IPS DF 4.7 (cell line): ENCODE measurements at regions not wholly inside any gene's neighbourhood (a gene's known extent, or its start where the extent isn't known, plus 50 kb on each side); places are given as distances from the start of the nearest gene placed in this dataset.
"Not testable (repeated sequence)": the region's sequence is repeated elsewhere in the genome, so short reads cannot be mapped to it uniquely, and the experiment has no call there.

ENCODE experiments used
- DNase-seq: peaks from one replicate; pipeline ENCODE4 v3.0.0-alpha.2; 2013; ENCODE audit warnings: low spot score; ENCODE audit errors: extremely low read depth

DNA sequence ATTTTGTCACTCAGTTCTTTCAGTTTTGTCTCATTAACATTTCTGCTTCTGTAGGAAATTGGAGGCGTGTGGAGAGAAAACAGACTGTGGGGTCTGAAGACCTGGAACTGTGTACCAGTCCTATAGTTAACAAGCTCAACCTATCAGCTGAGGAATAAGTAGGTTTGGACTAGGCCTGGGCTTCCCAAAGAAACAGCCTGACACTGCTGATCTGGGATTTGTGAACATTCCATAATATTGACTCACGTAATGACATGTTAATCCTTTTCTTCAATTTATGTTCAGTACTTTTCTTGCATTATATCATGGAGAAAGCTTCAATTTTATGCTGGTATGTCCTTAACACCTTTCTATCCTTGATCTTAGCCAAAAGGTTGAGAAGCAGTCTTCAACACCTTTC lies 181.6 kb upstream of the RORA start:
- DNase-seq: no peak

DNA sequence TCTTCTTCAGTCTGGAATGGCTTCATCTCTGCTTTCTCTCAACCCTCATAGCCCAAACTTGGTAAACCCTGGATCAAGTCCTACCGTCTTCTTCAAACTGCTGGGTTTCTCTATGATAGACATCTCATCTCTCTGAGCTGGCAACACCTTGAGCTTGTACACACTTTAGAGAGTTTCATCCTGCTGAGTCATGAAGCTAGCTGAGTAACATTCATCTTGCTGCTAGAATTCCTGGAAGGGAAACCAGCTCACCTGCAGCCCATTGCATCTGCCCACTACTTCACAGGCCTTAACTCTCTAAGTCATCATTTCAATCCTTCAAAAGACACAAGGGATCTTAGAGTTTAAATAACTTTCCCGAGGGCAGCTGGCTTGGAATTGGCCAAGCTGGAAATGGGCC lies 175.5 kb upstream of the RORA start:
- no peak for DNase-seq

- no peak for DNase-seq
Measured at GRCh38 chr15:61403884-61404283, 174.8 kb upstream of the RORA start.

DNA sequence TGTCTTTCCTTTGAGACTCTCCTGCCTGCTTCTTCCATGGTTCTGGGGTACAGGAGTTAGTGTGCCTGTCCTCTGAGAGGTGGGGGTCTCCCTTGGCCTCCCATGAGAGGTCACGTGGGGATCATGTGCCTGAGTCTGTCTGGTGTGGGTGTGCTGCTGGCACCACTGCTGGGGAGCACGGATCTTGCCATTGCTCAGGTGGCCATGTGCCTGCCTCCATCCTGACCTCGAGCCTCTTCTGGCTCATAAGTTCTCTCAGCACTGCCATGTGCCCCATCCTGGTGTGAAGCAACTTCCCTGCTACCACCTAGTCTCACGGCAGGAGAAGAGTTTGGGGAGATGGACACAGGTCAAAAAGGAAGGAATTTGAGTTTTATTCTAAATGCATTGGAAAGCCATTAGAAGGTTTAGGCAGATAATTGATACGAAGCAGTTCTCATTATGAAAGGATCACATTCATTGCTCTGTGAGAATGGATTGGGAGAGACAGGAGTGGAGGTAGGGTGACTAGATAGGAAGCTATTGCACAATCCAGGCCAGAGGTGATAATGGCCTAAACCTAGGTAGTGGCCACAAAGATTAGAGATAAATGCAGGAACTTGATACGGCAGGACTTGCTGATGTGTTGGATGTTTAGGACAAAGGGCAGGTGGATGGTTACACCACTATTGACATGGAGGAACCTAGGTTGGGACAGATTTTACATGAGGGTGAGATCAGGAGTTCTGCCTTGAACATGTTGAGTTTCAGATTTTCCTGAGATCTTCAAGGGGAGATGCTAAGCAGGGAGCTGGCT lies 173.0 kb upstream of the RORA start:
- DNase-seq: no peak

DNA sequence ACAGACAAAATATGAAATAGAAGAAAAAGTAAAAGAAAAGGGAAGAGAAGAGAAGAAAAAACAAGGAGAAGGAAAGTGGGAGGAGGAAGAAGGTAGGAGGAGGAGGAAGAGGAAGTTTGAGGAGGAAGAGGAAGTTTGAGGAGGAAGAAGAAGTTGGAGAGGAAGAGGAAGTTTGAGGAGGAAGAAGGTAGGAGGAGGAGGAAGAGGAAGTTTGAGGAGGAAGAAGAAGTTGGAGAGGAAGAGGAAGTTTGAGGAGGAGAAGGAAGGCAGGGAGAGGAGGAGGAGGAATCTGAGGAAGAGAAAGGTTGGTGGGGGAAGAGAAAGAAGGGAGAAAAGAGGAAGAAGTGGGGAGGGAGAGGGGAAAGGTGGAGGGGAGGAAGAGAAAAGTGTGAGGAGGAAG lies 169.2 kb upstream of the RORA start:
- DNase-seq: no peak

DNA sequence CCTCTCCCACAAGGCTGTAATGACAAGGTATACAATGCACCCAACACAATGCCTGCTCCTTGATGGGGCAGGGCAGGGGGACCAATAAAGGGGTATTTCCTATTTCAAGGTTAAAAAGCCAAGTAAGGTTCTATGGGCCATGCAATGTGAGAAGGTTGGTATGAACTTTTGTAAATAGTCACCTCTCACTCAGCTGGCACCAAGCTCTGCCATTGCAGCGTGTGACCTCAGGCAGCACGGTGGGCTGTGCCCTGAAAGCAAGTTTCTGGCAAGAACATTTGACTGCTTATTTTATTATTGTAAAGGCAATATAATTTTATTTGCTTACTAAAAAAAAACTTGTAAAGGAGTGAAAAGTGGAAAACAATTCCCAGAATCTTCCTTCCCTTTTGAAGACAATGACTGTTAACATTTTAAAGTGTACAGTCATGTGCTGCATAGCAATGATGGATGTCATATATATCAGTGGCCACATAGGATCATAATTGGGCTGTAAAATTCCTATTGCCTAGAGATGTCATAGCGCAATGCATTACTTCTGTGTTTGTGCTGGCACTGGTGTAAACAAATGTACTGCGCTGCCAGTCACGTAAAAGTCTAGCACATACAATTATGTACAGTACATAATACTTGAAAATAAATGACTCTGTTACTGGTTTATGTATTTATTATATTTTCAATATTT lies 167.3 kb upstream of the RORA start:
- DNase-seq: no peak

DNA sequence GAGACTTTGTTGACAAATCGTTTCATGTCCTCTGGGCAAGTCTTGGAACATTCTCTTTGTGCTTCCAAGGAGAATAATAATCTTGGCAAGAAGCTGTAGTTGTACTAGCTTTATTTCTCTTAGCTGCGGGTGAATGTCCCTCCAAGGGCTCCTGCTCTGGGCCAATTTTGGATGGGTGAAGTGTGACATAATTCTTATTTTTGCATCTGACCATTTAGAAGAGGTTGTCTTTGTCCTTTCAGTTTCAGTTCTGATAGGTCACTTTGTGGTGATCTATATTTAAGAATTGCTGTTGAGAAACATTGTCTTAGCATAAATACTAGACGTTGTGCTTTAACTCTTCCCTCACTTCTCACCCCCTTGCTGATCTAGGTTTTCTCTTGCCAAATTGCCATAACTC lies 164.8 kb upstream of the RORA start:
- no peak for DNase-seq

GRCh38 chr15:61393524-61393923 lies 164.4 kb upstream of the RORA start:
- no peak for DNase-seq

GRCh38 chr15:61390138-61390537 lies 161.0 kb upstream of the RORA start:
- DNase-seq: no peak

- no peak for DNase-seq
Measured at GRCh38 chr15:61389334-61390028, 160.4 kb upstream of the RORA start.

- no peak for DNase-seq
Measured at GRCh38 chr15:61387675-61388074, 158.6 kb upstream of the RORA start.

DNA sequence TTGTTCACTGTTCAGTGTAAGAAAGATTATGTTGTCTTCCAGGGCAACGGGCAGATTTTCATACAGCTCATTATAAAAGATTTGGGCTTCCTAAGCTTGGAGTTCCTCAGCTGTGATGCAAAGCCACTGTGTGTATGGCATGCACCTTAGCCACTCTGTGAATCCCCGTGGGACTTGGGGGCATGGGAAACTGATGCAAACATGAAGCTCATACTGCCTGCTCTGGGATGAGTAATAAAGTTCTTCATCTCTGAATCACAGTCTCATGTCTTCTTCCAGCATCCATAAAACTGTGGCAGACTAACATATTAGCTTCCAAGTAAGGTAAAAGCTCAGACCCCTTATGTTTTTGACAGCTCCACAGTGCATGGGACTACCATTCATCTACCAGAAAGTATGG lies 154.3 kb upstream of the RORA start:
- DNase-seq: no peak

DNA sequence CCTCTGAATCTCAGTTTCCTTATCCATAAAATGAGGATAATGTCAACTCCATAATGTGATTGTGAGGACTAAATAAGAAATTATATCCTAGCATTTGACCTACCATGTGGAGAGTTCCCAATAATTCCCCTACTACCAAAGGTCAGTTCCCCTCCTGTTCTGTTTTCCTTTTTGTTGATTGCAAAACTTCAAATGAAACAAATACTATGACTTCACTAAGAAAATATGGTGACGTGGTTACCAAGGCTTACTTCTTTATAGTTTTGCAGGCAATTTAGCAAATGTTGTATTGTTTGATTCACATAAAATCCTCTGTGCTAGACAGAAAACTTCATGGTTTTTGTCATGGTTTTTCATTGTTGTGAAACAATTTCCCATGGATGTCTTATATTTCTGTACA lies 153.8 kb upstream of the RORA start:
- no peak for DNase-seq

- DNase-seq: no peak
Measured at GRCh38 chr15:61381501-61381900, 152.4 kb upstream of the RORA start.

DNA sequence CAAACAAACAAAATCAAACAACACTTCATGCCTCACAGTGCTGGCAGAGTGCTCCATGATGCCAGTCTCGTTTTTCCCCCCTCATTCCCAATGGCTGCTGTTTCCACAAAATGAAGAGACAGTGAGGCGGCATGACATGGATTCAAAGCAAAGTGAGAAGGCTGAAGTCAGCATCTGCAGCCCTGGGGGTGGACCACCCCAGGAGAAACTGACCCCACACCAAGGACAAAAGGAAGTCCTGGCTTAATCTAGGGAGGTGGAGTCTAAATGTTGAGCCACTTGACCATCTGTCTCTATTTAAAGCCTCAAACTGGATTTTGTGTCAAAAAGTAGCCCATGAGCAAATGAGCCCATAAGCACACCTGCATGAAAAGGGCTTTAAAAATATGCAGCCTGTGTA lies 151.2 kb upstream of the RORA start:
- DNase-seq: no peak

DNA sequence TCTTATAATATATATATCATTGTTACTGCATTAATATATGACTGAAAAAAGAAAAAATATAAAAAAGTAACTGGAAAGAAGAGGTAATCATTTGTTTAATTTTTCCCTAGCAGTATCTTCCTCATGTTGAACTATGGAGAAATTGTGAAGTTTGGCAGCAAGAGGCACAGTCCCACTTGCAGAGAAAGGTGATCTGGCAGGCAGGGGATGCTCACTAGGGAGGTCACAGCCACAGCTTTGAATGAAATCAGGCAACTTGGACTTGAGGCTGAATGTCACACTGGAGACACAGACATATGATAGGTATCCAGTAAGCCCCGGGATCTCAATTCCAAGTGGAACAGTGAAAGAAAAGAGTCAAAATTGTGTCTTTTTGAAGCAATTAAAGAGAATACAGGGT lies 149.9 kb upstream of the RORA start:
- no peak for DNase-seq

DNA sequence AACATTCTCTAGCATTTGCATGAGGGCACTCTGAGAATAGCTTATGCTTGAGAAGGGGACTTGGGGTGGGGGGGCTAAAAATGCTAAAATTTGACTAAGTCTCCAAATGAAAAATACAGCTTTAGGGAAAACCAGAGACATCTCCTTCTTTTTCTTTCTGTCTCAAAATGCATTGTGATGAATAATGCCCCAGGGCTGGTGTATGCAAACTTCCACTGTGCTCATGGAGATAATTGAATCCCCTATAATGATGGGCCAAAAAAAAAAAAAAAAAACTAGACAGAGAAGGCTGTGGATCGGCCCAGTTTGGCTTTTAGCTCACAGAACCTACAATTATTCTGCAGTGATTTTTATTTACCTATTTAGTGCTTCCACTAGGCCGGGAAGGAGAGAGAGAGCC lies 147.9 kb upstream of the RORA start:
- no peak for DNase-seq

DNA sequence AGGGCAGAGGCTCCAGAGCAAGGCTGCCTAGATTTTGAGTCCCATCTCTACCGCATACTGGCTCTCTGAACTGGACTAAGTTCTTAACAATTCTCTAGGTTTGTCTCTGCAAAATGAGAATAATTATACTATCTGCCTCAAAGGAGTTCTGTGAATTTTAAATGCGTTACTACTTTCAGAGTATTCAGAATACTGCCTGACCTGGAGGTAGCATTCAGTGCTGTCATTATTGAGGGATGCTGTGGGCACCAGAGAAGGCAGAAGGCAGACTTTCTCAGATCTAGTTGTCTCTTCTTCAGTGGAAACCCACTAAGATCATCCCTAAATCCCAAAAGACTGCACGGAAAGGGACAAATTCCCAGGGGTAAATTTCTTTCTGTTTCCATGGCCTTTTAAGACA lies 147.4 kb upstream of the RORA start:
- no peak for DNase-seq

- DNase-seq: no peak
Measured at GRCh38 chr15:61374848-61375247, 145.7 kb upstream of the RORA start.

DNA sequence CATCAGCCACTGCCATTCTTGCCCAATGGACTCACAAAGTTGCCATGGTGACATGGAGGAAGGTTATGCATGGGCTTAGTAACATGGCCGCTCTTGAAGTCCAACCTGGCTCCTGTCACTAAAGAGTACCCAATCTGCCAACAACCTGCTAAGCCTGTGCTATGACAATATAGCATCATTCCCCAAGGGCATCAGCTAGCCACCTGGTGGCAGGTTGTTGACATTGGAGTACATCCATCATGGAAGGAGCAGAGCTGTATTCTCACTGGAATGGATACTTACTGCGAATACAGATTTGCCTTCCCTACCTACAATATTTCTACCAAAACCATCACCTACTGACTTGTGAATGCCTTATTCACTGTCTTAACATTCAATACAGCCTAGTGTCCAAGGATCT lies 138.9 kb upstream of the RORA start:
- no peak for DNase-seq

DNA sequence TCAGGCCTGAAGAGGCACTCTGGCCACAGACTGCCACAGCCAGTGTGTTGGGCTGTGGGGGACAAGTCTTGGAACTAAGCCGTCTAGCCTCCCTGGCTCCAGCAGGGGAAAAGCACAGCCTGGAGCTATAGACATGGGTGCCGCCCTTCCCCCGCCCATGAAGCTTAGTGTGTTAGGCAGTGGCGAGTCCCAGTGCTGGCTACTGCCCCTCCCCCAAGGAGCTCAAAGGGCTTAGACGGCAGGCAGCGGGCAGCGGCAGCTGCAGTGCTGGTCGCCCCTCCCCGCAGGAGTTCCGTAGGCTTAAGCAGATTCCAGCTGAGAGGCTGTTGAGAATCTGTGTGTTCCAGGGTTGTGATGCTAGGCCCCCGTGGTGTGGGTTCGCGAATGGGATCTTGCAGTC lies 135.8 kb upstream of the RORA start:
- DNase-seq: no peak

DNA sequence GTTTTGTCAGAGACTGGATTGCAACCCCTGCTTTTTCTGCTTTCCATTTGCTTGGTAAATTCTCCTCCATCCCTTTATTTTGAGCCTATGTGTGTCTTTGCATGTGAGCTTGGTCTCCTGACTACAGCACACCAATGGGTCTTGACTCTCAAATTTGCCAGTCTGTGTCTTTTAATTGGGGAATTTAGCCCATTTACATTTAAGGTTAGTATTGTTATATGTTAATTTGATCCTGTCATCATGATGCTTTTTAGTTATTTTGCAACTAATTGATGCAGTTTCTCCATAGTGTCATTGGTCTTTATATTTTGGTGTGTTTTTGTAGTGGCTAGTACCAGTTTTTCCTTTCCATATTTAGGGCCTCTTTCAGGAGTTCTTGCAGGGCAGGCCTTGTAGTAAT lies 133.8 kb upstream of the RORA start:
- not testable (repeated sequence) for DNase-seq

DNA sequence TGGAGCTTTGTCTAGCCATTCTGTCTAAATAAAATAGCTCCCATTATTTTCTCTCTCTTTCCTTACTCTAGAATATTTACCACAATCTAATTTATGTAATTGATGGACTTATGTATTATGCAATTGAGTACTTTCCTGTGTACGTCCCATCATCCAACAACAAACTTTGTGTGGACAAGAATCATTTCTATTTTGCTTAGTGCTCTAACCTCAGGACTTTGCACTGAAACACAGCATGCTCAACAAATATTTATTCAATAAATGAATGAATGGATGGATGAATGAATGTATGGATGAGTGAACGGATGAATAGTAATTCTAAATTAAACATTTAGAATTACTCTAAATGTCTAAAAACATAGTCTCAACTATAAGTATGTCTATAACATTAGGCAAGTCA lies 115.2 kb upstream of the RORA start:
- no peak for DNase-seq
